ENCODE measurements at regions not wholly inside any gene's neighbourhood (a gene's known extent, or its start where the extent isn't known, plus 50 kb on each side); places are given as distances from the start of the nearest gene placed in this dataset.

DNA sequence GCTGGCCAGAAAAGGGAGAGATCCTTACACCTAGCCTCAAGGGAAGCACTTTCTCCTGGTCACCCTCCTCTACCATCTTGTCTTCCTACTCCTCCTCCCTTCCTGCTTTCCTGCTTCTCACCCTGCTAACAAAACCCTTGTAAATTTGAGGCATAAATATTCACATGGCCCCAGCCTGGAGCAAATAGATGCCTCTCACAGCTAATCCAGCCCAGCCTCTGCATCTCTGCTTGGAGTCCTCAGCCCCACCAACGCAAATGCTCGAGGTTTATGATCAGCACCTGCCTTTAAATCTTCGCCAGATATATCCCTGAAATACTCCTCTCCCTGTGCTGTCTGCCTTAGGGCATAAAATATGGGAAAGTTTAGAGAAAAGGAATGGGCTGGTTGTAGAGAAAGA is 205.2 kb upstream of the CDH5 start:
- no peak overlapping the region for H3K4me3 ChIP-seq (replicated peaks; ENCODE audit: low read depth, low read length)
- TF ChIP-seq, protein P1, sequence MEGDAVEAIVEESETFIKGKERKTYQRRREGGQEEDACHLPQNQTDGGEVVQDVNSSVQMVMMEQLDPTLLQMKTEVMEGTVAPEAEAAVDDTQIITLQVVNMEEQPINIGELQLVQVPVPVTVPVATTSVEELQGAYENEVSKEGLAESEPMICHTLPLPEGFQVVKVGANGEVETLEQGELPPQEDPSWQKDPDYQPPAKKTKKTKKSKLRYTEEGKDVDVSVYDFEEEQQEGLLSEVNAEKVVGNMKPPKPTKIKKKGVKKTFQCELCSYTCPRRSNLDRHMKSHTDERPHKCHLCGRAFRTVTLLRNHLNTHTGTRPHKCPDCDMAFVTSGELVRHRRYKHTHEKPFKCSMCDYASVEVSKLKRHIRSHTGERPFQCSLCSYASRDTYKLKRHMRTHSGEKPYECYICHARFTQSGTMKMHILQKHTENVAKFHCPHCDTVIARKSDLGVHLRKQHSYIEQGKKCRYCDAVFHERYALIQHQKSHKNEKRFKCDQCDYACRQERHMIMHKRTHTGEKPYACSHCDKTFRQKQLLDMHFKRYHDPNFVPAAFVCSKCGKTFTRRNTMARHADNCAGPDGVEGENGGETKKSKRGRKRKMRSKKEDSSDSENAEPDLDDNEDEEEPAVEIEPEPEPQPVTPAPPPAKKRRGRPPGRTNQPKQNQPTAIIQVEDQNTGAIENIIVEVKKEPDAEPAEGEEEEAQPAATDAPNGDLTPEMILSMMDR (IDR thresholded peaks at IDR 0.05; ENCODE audit: low read length, missing control alignments) = no peak
- DNase-seq (ENCODE audit: low read depth) = no peak

DNA sequence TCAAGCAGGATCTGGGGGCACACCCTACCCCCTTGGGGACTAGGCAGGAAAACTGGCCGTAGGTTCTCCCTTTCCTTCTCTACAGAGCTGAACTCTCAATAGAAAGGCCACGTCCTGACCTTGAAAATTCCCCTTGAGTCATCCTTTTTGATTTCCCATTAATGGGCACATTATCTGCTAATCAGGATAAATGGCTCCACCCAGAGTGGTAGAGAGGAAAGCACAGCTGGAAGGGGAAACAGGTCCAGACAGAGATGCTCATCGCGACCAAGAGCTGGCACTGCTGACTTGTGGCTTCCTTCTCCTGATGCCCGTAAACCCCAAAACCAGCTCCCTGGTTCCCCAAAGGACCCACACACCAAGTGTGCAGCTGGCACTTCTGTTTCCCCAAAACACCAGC is 206.5 kb upstream of the CDH5 start:
- DNase-seq (ENCODE audit: low read depth) = peak; percentile 24
- TF ChIP-seq, protein P1 (IDR thresholded peaks at IDR 0.05; ENCODE audit: low read length, missing control alignments) = no peak
- no peak overlapping the region for H3K4me3 ChIP-seq (replicated peaks; ENCODE audit: low read depth, low read length)

DNA sequence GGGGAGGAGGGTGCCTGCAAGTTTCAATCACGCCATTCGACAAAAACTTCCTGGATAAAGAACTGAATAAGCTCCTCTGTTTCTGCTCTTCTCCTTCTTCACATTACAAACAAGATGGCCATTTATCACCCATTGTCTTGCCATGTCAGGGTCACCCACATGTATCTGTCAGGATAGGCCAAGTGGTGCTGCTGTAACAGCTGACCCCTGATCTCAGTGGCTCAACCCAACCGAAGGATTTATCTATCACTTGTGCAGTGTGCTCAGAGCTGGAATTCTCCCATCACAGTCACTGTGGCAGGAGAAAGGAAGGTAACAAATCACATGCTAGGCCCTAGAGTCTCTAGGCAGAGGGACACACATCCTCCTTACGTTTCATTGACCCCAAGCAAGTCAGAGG is 210.0 kb upstream of the CDH5 start:
- TF ChIP-seq, protein P1 (IDR thresholded peaks at IDR 0.05; ENCODE audit: low read length, missing control alignments) = no peak
- no peak for DNase-seq (ENCODE audit: low read depth)
- H3K4me3 ChIP-seq (replicated peaks; ENCODE audit: low read depth, low read length) = no peak overlapping the region

DNA sequence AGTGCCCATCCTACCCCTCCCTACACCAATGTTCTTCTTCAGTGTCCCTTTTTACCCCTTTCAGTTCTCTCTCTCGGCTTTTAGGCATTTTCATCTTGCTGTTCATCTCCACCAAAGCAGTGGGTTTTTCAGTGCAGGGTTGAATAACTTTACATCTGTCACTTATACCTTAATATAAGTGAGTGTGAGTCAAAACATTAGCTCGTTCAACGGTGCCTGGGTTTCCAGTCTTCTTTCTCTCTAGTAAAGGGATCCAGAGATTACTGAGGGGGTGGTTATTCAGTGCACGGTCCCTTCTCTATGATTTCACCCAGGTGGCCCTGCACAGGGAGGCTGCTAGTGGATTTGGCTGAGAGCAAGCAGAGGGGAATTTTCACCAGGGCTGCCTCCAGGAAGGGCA is 210.6 kb upstream of the CDH5 start:
- DNase-seq (ENCODE audit: low read depth) = no peak
- H3K4me3 ChIP-seq (replicated peaks; ENCODE audit: low read depth, low read length) = no peak overlapping the region
- TF ChIP-seq, protein P1 (IDR thresholded peaks at IDR 0.05; ENCODE audit: low read length, missing control alignments) = no peak

DNA sequence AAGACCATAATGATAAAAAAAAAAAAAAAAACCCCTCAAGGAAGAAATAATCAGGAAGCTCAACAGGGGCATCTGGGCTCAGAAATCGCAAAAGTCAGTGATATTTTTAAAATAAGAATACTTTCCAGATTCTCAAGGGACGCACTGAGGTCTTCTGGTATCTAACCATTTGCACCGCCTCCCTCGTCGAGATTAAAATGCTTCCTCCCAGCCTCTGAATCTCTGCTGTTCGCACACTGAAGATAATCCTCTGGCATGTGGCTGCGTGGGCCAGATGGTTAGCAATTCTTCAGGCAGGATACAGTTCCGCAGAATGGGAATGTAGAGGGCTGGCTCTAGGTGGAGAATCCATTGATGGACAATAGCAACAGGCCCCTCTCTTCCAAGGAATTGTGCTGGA is 211.7 kb upstream of the CDH5 start:
- H3K4me3 ChIP-seq (replicated peaks; ENCODE audit: low read depth, low read length) = no peak overlapping the region
- DNase-seq (ENCODE audit: low read depth) = peak; percentile 18
- TF ChIP-seq, protein P1 (IDR thresholded peaks at IDR 0.05; ENCODE audit: low read length, missing control alignments) = no peak

DNA sequence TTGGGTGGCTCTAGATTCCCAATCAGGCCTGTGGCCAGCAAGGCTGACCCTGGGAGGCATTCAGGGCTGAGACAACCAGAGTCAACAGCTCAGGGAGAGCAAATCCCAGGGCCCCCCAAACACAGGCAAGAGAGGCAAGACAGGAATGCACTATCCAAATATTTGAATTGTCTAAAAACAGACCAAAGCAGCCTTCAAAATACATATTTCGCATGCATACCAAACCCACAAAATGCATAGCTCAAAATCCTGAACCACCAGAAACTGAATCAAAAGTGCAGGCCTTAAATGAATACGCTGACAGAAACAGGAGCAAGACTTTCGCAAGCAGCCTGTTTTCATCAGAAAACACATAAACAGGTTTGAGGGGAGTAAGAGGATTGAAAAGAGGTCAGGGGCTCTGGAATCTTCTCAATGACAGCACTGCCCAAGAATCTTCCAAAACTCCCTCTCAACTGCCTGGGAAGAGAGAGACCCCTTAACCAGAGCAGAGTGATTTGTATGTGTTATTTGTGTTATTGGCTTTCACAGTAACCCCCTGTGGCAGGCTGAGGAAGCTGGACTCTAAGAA is 213.6 kb upstream of the CDH5 start:
- TF ChIP-seq, protein P1 (IDR thresholded peaks at IDR 0.05; ENCODE audit: low read length, missing control alignments) = no peak
- H3K4me3 ChIP-seq (replicated peaks; ENCODE audit: low read depth, low read length) = no peak overlapping the region
- DNase-seq (ENCODE audit: low read depth) = peak; percentile 71

DNA sequence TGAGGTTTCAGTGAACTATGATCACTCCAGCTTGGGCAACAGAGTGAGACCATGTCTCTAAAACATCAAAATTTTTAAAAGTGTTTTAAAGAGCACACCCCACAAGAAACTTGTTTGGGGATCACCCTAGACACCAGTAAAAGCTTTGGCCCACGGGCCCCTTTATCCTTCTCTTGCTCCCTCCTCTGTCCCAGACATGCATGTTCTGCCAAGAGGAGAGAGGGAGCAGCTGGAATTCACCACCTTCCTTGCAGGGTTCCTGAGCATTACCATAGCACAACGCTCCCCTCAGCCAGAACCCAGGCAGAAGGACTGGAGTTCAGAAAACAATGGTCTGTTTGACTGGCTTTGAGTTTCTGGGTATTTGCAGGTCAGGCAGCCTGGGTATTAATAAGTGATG is 214.3 kb upstream of the CDH5 start:
- no peak overlapping the region for H3K4me3 ChIP-seq (replicated peaks; ENCODE audit: low read depth, low read length)
- no peak for DNase-seq (ENCODE audit: low read depth)
- TF ChIP-seq, protein P1 (IDR thresholded peaks at IDR 0.05; ENCODE audit: low read length, missing control alignments) = no peak
